H1 (cell line): ENCODE measurements at regions not wholly inside any gene's neighbourhood (a gene's known extent, or its start where the extent isn't known, plus 50 kb on each side); places are given as distances from the start of the nearest gene placed in this dataset.

ENCODE experiments used
- CTCF ChIA-PET: fragments of 300-600 bp; sonication (Branson Sonifier 250); formaldehyde crosslinking; loops from one replicate; lab custom pipeline; 2021; ENCODE audit not compliant: partially characterized antibody; lab: Charles Lee
- POLR2A ChIA-PET: fragments of 300-600 bp; sonication (Branson Sonifier 250); formaldehyde crosslinking; loops from one replicate; lab custom pipeline; 2021; ENCODE audit warnings: inconsistent platforms; ENCODE audit not compliant: partially characterized antibody; lab: Charles Lee
- DNase-seq, 2 experiments: peaks; one replicate each; pipeline versions ENCODE4 v3.0.0 to v3.0.0-alpha.2; 2010 to 2022; ENCODE audit warnings: low spot score in 2 of 2, low read depth in 1 of 2, mixed read lengths in 1 of 2
- FAIRE-seq: peaks from 2 replicates; lab custom pipeline; 2011; peaks lifted over from hg19 to GRCh38; lab: Jason Lieb, UNC
- H2AFZ ChIP-seq: 2 replicates; pipeline ENCODE4 v1.8.1; 2012; ENCODE audit warnings: low read length, inconsistent platforms
- H2AK5ac ChIP-seq: 2 replicates; pipeline ENCODE4 v1.6.1; 2013; ENCODE audit warnings: low read depth, low read length
- H2BK120ac ChIP-seq: replicated peaks from 2 replicates; pipeline ENCODE3; 2013; ENCODE audit warnings: low read depth, low read length, inconsistent platforms
- H2BK12ac ChIP-seq: 2 replicates; pipeline ENCODE4 v1.6.1; 2013; ENCODE audit warnings: low read depth, low read length
- H2BK15ac ChIP-seq: 2 replicates; pipeline ENCODE4 v1.6.1; 2013; ENCODE audit warnings: low read length
- H2BK20ac ChIP-seq: 2 replicates; pipeline ENCODE4 v1.6.1; 2013; ENCODE audit warnings: low read length
- H2BK5ac ChIP-seq: 2 replicates; pipeline ENCODE4 v1.6.1; 2013; ENCODE audit warnings: low read depth, low read length
- H3K14ac ChIP-seq: 2 replicates; pipeline ENCODE4 v1.6.1; 2013; ENCODE audit warnings: inconsistent platforms; ENCODE audit not compliant: insufficient read length
- H3K18ac ChIP-seq: 2 replicates; pipeline ENCODE4 v1.6.1; 2013; ENCODE audit warnings: low read length; ENCODE audit errors: extremely low read depth
- H3K23ac ChIP-seq: 2 replicates; pipeline ENCODE4 v1.6.1; 2013; ENCODE audit warnings: inconsistent platforms; ENCODE audit not compliant: insufficient read length
- H3K23me2 ChIP-seq: 2 replicates; pipeline ENCODE4 v1.6.1; 2013; ENCODE audit warnings: low read depth, low read length
- H3K27ac ChIP-seq: 2 replicates; pipeline ENCODE4 v1.6.1; 2011; ENCODE audit warnings: low read depth, low read length, inconsistent platforms
- H3K27me3 ChIP-seq, 4 experiments: replicated peaks in 1 of 4; 1 replicate in 1 of 4; 2 replicates in 3 of 4; pipeline versions ENCODE4 v1.6.1 to v1.8.1; 2011 to 2013; ENCODE audit warnings: low read length in 3 of 4, mild to moderate bottlenecking in 3 of 4, inconsistent platforms in 2 of 4, mixed read lengths in 2 of 4, moderate library complexity in 1 of 4; ENCODE audit not compliant: control insufficient read depth in 3 of 4, insufficient read depth in 3 of 4; ENCODE audit errors: extremely low read depth in 1 of 4
- H3K36me3 ChIP-seq, 4 experiments: 2 replicates each; pipeline versions ENCODE4 v1.6.1 to v1.8.1; 2011 to 2013; ENCODE audit warnings: mild to moderate bottlenecking in 4 of 4, low read length in 3 of 4, moderate library complexity in 2 of 4, control low read depth in 1 of 4, inconsistent platforms in 1 of 4; ENCODE audit not compliant: insufficient read depth in 4 of 4, control insufficient read depth in 2 of 4
- H3K4ac ChIP-seq: replicated peaks from 2 replicates; pipeline ENCODE3; 2013; ENCODE audit warnings: low read length, low read depth, mixed read lengths, inconsistent platforms; ENCODE audit not compliant: insufficient read length
- H3K4me1 ChIP-seq, 4 experiments: replicated peaks in 1 of 4; 1 replicate in 1 of 4; 2 replicates in 3 of 4; pipeline versions ENCODE4 v1.6.1 to v1.8.1; 2011 to 2013; ENCODE audit warnings: low read length in 3 of 4, inconsistent platforms in 2 of 4, mixed read lengths in 1 of 4; ENCODE audit not compliant: insufficient read depth in 4 of 4, control insufficient read depth in 3 of 4
- H3K4me2 ChIP-seq, 2 experiments: 2 replicates each; pipeline versions ENCODE4 v1.6.1 to v1.8.1; 2011 to 2013; ENCODE audit warnings: low read depth in 2 of 2, low read length in 2 of 2, control low read depth in 1 of 2, inconsistent platforms in 1 of 2, mild to moderate bottlenecking in 1 of 2; ENCODE audit not compliant: insufficient read depth in 1 of 2
- H3K4me3 ChIP-seq, 4 experiments: fragments of 200-600, 300-600 bp in 1 of 4; sonication (generic), shearing (Covaris generic), sonication (Bioruptor Twin) in 1 of 4; 2 replicates each; pipeline versions ENCODE4 v1.5.1 to v1.8.1; 2011 to 2016; ENCODE audit warnings: low read length in 4 of 4, low read depth in 3 of 4, control low read depth in 2 of 4, inconsistent platforms in 2 of 4, mild to moderate bottlenecking in 2 of 4, mixed read lengths in 1 of 4, moderate library complexity in 1 of 4; ENCODE audit not compliant: insufficient read depth in 2 of 4; ENCODE audit errors: extremely low read depth in 1 of 4
- H3K56ac ChIP-seq: replicated peaks from 2 replicates; pipeline ENCODE3; 2013; ENCODE audit warnings: low read depth, mild to moderate bottlenecking, mixed read lengths, low read length, inconsistent platforms; ENCODE audit not compliant: insufficient read length
- H3K79me1 ChIP-seq: 2 replicates; pipeline ENCODE4 v1.6.1; 2013; ENCODE audit warnings: low read depth, low read length, control low read depth
- H3K79me2 ChIP-seq, 2 experiments: 2 replicates each; pipeline versions ENCODE4 v1.6.1 to v1.8.1; 2012 to 2013; ENCODE audit warnings: low read length in 2 of 2, mild to moderate bottlenecking in 2 of 2, inconsistent platforms in 1 of 2; ENCODE audit not compliant: insufficient read depth in 2 of 2, control insufficient read depth in 1 of 2
- H3K9ac ChIP-seq, 4 experiments: replicated peaks in 1 of 4; 1 replicate in 1 of 4; 2 replicates in 3 of 4; pipeline versions ENCODE4 v1.6.1 to v1.8.1; 2011 to 2013; ENCODE audit warnings: low read depth in 3 of 4, low read length in 3 of 4, control low read depth in 2 of 4, mild to moderate bottlenecking in 2 of 4, moderate library complexity in 2 of 4, inconsistent platforms in 1 of 4; ENCODE audit errors: extremely low read depth in 1 of 4
- H3K9me3 ChIP-seq, 2 experiments: 2 replicates each; pipeline versions ENCODE4 v1.6.1 to v1.8.1; 2012 to 2013; ENCODE audit warnings: mild to moderate bottlenecking in 2 of 2, moderate library complexity in 2 of 2, control low read depth in 1 of 2, inconsistent platforms in 1 of 2, low read depth in 1 of 2, low read length in 1 of 2, mixed read lengths in 1 of 2; ENCODE audit not compliant: insufficient read depth in 2 of 2
- H4K20me1 ChIP-seq, 2 experiments: replicated peaks in 1 of 2; 2 replicates each; pipeline versions ENCODE3 to v1.8.1; 2011 to 2013; ENCODE audit warnings: inconsistent platforms in 2 of 2, low read length in 2 of 2, mild to moderate bottlenecking in 1 of 2; ENCODE audit not compliant: insufficient read depth in 2 of 2, control insufficient read depth in 1 of 2
- H4K5ac ChIP-seq: 2 replicates; pipeline ENCODE4 v1.6.1; 2013; ENCODE audit warnings: low read length, low read depth, mixed read lengths, inconsistent platforms; ENCODE audit not compliant: insufficient read length
- H4K8ac ChIP-seq: 2 replicates; pipeline ENCODE4 v1.8.0; 2013; ENCODE audit warnings: mild to moderate bottlenecking, moderate library complexity, low read length, inconsistent platforms; ENCODE audit not compliant: insufficient read depth; ENCODE audit errors: extremely low read depth
- H4K91ac ChIP-seq: replicated peaks from 2 replicates; pipeline ENCODE3; 2013; ENCODE audit warnings: low read length, mixed read lengths, inconsistent platforms; ENCODE audit not compliant: insufficient read length
- BCL11A ChIP-seq, 2 experiments: IDR thresholded peaks; one replicate each; pipeline ENCODE4 v1.6.1; 2011; ENCODE audit warnings: low read depth in 2 of 2, low read length in 2 of 2, mild to moderate bottlenecking in 2 of 2
- FOSL1 ChIP-seq: IDR thresholded peaks from 2 replicates; pipeline ENCODE4 v1.6.1; 2011; ENCODE audit warnings: mild to moderate bottlenecking, low read depth, low read length, moderate library complexity; ENCODE audit not compliant: insufficient read depth
- GTF2F1 ChIP-seq: IDR thresholded peaks from 2 replicates; pipeline ENCODE4 v1.6.1; 2012; ENCODE audit warnings: low read depth, low read length, improper control_type of control experiment, borderline replicate concordance
- SP1 ChIP-seq: IDR thresholded peaks from 2 replicates; pipeline ENCODE4 v1.6.1; 2011; ENCODE audit warnings: low read depth, low read length
- TCF12 ChIP-seq: IDR thresholded peaks from 2 replicates; pipeline ENCODE4 v1.6.1; 2011; ENCODE audit warnings: low read depth, mild to moderate bottlenecking, low read length
- WGBS, 2 experiments: shearing (Covaris generic) in 1 of 2; methylation state at CpG; one replicate each; pipeline versions ENCODE4 v1.1.6 to v1.1.7; 2013 to 2015; ENCODE audit warnings: low lambda C conversion rate in 2 of 2, mixed read lengths in 2 of 2, inconsistent platforms in 1 of 2, low coverage in 1 of 2, missing lambda C conversion rate in 1 of 2; ENCODE audit not compliant: insufficient replicate concordance in 2 of 2, insufficient coverage in 1 of 2, insufficient read length in 1 of 2; ENCODE audit errors: extremely low coverage in 1 of 2, missing lambda C conversion rate in 1 of 2; 5-methylcytosine and 5-hydroxymethylcytosine counted together

DNA sequence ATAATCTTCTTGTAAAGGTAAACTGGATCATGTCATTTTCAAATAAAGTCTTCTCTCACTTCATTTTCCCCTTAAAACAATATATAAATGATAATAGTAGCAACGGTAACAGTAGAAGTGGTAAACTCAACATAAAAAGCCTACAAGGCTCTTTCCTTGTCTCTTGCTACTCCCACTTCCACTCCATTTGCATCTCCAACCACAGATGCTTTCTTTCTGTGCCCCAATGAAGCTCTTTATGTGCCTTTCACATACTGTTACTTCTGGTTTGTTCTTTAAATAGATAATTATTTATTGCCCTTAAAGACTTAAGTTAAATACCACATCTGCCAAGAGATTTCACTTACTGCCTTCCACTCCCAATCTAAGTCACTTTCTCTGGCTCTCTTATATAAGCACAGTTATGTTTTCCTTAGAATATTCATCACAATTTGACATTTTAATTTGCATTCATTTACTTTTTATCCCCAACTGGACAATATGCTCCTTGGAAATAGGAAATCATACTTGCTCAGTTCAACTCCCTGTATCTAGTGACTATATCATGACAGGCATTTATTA lies 149.9 kb downstream of the CRPPA start:
- Histone ChIP-seq H3K18ac (no peak overlapping the region), H3K4me3 (no peak overlapping the region), H3K23me2 (no peaks in the 10 kb centered on the region), H2BK20ac (no peak overlapping the region), H3K14ac (no peak overlapping the region), H3K27ac (no peak overlapping the region), H2BK5ac (no peak overlapping the region), H2AFZ (no peak overlapping the region), H3K9me3 (no peaks in the 10 kb centered on the region), H2BK120ac (no peak overlapping the region), H4K8ac (no peak overlapping the region), H2BK15ac (no peak overlapping the region), H4K20me1 (no peaks in the 10 kb centered on the region), H3K9ac (no peak overlapping the region), H3K79me2 (no peaks in the 10 kb centered on the region), H3K36me3 (no peaks in the 10 kb centered on the region), H3K4me1 (0 out of 7 replicates have a peak, but pooled peaks cover 0 to 6% (median 0%) of the 10 kb centered on the region in 4 experiments), H2AK5ac (no peak overlapping the region), H3K27me3 (no peaks in the 10 kb centered on the region), H3K4me2 (no peak overlapping the region), H4K5ac (no peak overlapping the region), H2BK12ac (no peak overlapping the region), H3K56ac (no peak overlapping the region), H3K23ac (no peak overlapping the region), H4K91ac (no peak overlapping the region), H3K4ac (no peak overlapping the region), H3K79me1 (no peaks in the 10 kb centered on the region)
- DNase-seq (no peak), FAIRE-seq (no peak)
- 95% methylated on average over 1 of the region's 1 CpG; no CpG with 5 or more reads in 1 of the 2 experiments for WGBS, 2 experiments
- POLR2A ChIA-PET: no interaction called here
- CTCF ChIA-PET: interaction anchor here (0.6 kb wide), 1 partner anchor 36 kb away, joined by 3 read pairs; no protein-coding TSS in a partner anchor
- TF ChIP-seq GTF2F1 (no peak), TCF12 (no peak), SP1 (no peak), FOSL1 (no peak), BCL11A (IDR thresholded peaks at IDR 0.05; ENCODE audit: low read depth in 2 of 2, low read length in 2 of 2) (no peak)
